NCI-H510A treated with DMSO at 0.1 percent for 48 hours (cell line): ENCODE measurements at regions not wholly inside any gene's neighbourhood (a gene's known extent, or its start where the extent isn't known, plus 50 kb on each side); places are given as distances from the start of the nearest gene placed in this dataset.

Source experiments
- DNase-seq: peaks from one replicate; lab custom pipeline; 2025; lab: John Stamatoyannopoulos, UW

DNA sequence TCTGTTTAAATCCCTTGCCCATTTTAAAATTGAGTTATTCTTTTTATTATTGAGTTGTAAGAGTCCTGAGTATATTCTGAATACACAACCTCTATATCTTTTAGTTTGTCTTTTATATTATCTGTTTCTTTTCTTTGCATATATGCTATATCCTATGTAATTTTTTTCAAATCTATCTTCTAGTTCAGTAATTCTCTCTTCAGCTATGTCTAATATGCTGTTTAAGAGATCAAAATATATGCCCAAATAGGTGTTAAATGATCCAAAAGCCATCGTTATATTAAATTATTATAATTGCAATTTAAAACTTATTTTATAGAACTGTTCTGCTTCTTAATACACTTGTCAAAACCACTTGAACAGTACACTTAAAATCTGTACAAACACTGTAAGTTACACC is 107.4 kb upstream of the TSPAN5 start:
- no peak for DNase-seq

DNA sequence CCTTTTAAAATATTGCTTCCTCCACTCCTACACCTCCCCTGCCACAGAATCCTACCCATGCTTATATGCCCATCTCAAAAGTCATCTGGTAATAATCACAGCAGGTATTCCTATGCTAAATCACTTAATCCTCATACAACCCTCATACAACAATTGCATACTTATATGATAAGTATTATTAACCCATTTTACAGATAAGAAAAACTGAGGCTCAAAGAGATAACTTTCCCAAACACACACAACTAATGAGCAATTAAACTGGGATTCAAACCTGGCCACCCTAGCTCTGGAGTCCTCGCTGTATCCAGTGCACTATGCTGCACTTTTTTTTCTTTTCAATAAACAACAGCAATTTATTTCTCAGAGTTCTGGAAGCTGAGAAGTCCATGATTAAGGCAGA is 99.8 kb upstream of the TSPAN5 start:
- no peak for DNase-seq

DNA sequence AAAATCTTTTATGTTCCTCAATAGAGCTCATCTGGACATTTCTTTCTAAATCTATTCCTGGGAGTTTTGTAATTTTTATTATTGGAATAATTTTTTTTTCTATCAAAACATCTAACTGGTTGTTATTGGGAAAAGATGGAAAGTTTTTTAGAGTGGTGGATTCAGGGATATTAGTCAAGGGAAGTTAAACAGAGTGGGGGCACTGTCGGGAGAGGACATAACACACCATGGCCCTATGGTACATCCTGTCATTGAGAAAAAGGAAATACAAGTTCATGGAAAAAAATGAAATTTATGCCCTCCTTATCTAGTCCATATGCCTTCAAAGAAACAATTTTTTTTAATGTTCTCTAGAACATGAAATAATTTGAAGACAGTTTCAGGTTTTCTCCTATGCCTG is 96.3 kb upstream of the TSPAN5 start:
- no peak for DNase-seq

DNA sequence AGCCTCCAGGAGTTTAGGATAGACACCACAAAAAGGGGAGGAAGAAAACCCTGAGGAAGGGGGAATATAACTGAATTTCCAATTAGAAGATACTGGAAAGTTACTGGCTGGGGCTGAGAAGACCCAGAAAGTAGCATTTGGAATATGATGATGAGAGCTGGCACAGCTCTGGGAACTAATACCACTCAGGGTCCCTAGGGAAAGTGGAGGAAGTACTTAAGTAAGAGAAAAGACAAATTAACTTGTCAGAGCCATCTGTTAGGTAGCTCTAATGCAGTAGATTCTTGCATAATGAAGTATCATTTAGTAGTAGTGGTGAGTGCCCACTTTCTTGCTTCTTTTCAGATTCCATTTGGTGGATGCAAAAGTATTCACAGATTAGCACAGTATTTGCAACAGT is 90.8 kb upstream of the TSPAN5 start:
- no peak for DNase-seq

DNA sequence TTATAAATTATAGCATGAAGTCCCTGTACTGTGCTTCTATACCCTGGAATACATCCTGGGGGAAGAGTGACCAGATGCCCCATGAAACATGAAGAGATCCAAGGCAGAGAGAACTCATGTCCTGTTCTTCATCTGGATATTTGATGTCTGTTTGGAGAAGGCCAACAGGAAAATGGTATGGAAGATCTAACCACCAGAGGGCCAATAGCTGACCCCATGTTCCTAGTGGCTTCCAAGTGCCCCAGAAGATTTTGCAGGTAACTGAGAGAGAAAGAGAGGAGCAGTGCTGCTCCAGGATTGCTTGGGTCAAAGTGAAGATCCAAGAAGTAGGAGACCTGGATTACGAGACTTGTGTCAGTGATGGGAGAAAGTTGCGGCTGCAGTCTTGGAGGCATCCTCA is 90.2 kb upstream of the TSPAN5 start:
- DNase-seq: no peak

- peak; percentile 19 for DNase-seq
These were observed 89.1 kb upstream of the TSPAN5 start for GRCh38 chr4:98747393-98748091.

DNA sequence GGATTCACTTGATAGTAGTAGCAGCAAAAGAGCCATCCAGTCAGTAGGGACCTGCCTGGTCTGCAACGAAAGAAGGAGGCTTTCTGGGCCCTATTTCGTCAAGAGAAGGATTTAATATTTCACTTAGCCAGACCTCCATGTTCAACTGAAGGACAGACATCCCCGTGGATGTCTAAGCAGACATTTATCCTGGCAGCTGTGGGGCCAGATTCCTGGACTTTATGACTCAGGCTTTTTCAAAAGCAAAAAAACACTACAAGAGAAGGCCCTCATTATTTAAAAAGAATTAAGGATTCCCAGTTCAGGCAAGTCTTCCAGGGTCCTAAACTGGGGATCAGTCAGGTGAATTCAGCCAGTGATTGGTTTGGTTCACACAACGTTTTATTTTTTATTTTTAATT is 88.5 kb upstream of the TSPAN5 start:
- no peak for DNase-seq

DNA sequence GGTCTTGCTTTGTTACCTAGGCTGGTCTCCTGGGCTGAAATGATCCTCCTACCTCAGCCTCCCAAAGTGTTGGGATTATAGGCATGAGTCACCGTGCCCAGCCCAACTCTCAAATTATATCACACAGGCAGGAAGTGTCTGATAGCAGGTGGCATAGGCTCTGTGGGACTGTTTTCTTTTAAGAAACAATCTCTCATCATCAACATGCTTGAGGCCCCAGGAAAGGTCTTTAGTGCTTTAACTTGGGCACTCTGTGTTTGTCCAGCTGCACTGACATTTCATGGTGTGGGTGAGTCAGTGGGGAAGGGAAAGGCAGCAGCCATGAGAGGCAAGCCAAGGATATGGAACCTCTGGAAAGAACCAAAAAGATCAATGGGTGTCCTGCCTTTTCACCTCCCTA is 88.1 kb upstream of the TSPAN5 start:
- DNase-seq: peak; percentile 34

GRCh38 chr4:98745366-98745765 is 87.0 kb upstream of the TSPAN5 start:
- DNase-seq: peak; percentile 7

DNA sequence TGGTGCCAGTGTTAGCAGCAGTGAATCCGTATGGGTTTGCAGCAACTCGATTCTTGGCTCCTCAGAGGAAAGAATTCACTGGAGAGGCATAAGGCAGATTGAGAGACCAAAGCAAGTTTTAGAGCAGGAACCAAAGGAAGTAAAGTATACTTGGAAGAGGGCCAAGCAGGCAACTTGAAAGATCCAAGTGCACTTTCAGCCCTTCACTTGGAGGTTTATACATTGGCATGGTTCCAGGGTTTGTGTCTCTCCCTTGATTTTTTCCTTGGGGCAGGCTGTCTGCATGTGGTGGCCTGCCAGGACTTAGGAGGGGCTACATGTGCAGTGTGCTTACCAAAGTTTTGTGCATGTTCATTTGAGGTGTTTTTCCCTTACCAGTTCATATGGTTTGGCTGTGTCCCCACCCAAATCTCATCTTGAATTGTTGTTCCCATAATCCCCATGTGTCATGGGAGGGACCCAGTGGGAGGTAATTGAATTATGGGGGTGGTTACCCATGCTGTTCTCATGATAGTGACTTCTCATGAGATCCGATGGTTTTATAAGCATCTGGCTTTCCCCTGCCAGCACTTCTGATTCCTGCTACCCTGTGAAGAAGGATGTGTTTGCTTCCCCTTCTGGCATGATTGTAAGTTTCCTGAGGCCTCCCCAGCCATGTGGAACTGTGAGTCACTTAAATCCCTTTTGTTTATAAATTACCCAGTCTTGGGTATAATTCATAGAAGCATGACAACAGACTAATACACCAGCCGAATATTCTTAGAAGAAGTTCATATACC is 86.2 kb upstream of the TSPAN5 start:
- no peak for DNase-seq

GRCh38 chr4:98741952-98742351 is 83.5 kb upstream of the TSPAN5 start:
- DNase-seq: no peak

DNA sequence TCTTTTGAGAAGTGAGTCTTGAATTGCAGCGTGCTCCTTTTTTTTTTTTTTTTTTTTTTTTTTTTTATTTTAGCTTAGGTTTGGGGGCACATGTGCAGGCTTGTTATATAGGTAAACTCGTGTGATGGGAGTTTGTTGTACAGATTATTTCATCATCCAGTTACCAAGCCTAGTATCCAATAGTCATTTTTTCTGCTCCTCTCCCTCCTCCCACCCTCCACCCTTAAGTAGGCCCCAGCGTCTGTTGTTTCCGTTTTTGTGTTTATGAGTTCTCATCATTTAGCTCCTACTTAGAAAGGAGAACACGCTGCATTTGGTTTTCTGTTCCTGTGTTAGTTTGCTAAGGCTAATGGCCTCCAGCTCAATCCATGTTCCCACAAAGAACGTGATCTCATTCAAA is 81.3 kb upstream of the TSPAN5 start:
- DNase-seq: no peak

DNA sequence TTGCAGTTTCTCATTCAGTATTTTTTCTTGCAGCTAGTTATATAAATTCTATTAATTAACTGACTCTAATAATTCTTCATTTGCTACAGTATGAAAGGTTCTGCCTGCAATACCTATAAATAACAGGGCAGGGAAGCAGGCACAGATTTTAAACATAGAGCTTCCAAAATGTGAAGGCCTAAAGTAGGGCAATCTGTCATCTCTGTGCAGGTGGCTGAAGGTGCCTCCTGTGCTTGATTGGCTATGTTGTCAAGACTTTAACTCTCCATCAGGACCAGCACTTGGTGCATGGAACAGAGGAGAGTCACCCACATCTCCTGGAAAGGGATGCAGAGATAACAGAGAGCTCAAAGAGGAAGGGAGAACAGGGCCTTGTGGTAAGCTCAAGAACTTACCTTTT is 75.2 kb upstream of the TSPAN5 start:
- DNase-seq: no peak

DNA sequence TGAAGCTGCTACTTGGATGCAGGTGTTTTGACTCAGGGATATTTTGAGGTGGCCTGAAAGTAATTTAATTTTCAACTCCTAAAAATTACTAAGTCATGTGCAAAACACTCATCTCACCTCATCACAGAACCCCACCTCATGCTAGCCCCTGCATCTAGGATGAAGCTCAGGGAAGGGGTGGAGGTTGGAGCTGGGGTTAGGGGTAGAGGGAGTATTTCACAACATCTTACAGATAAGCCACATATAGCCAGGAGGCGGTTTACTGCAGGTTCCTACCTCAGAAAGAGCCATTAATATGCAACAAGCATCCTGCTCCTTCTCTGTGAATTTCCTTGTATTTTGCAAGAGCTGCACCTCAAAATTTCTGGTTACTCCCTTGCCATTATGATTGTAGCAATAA is 70.5 kb upstream of the TSPAN5 start:
- no peak for DNase-seq

DNA sequence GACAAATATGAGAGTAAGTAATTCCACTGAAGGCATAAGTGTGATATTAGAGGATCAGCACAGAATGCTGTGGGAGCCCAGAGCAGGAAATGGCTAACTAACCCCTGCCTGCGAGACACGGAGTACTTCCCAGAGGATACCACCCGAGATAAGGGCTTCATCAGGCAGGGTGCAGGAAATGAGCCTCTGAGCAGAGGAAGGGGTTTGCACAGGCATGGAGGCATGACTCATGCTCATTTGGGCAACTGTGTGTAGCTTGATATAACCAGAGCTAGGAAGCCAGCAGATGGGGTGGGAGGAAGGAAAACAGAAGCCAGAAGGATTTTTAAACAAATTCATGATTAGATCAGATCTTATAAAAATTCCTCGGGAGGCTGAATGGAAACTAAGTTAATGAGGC is 70.0 kb upstream of the TSPAN5 start:
- DNase-seq: no peak

- no peak for DNase-seq
These were observed 63.6 kb upstream of the TSPAN5 start for GRCh38 chr4:98722000-98722399.

DNA sequence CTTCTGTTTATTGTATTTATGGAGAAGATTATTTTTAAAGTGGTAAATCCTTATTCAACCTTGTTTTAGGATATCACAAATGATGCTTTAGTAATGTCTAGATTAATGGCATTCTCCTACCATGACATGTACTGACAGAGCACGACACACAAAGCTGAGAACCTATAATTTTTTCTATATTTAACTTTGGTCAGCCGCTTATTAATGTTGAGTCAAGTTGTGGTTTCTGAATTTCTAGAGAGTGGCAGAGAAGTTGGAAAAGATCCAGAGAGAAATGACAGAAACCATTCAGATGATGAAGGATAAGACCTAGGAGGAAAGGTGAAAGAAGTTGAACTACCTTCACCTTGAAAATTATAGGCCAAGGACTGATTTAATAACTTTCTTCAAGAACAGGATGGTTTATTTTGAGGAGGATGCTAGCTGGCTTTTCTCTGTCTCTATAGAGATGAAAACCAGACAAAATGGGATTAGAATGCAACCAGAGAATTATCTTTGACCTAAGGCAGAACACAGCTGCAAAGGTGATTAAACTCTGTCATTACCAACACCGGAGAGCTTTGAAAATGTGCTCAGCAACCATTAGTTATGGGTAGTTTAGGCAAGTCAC is 62.6 kb upstream of the TSPAN5 start:
- DNase-seq: no peak

- no peak for DNase-seq
These were observed 58.4 kb upstream of the TSPAN5 start for GRCh38 chr4:98716796-98717195.

DNA sequence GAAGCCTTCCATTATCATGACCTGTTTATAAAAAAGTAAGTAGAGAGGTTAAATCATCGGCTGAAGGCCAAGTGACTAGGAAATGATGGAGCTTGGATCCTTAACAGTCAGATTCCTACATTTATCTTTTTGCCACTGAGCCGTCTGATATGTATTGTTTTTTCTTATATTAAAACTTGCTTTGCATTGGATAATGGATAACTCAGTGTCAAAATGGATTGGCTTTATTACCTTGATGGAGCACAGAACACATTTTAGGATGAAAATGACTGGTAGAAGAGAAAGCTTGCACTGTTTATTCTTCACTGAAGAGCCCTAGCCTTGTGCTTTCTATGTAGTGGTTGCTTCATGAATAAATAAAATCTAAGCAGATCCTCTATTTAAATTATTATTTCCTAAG is 54.2 kb upstream of the TSPAN5 start:
- DNase-seq: no peak

GRCh38 chr4:98711526-98711925 is 53.1 kb upstream of the TSPAN5 start:
- DNase-seq: no peak

DNA sequence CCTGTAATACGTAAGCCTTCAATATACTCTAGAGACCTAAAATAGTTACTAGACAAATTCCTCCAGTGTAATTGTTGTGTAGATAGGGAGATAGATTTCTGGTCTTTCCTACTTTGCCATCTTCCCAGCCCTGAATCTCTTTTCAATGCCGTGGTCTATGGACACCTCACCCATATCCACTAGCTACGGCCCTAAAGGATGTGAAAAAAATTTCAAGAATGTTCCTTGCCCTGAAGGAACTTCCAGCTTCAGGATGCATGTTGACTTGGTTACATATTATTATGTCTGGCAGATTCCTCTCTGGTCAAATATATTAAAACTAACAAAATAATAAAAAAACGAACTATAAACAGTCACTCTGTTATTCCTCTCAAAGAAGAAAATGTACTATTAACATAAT is 52.4 kb upstream of the TSPAN5 start:
- DNase-seq: no peak
